OCI-LY1 (cell line): ENCODE measurements at regions not wholly inside any gene's neighbourhood (a gene's known extent, or its start where the extent isn't known, plus 50 kb on each side); places are given as distances from the start of the nearest gene placed in this dataset.

Experiments used
- H2AFZ ChIP-seq: fragments of 200-600 bp; sonication (generic), shearing (Covaris generic); 2 replicates; pipeline ENCODE4 v1.6.0; 2014; ENCODE audit warnings: antibody characterized with exemption, mild to moderate bottlenecking, low read length
- H3F3A ChIP-seq: fragments of 200-600 bp; sonication (generic), shearing (Covaris generic); 2 replicates; pipeline ENCODE4 v1.6.0; 2014; ENCODE audit warnings: mild to moderate bottlenecking, antibody characterized with exemption, low read length, moderate library complexity; ENCODE audit not compliant: insufficient read depth
- H3K27ac ChIP-seq: fragments of 200-600 bp; sonication (generic); 2 replicates; pipeline ENCODE4 v1.5.1; 2014; ENCODE audit warnings: low read length, mixed run types, mild to moderate bottlenecking, low read depth; ENCODE audit not compliant: poor library complexity, severe bottlenecking
- H3K27me3 ChIP-seq: fragments of 200-600 bp; sonication (generic); 2 replicates; pipeline ENCODE4 v1.6.0; 2014; ENCODE audit warnings: antibody characterized with exemption, mild to moderate bottlenecking, low read length, moderate library complexity; ENCODE audit not compliant: insufficient read depth
- H3K36me3 ChIP-seq: fragments of 200-600 bp; sonication (generic); 2 replicates; pipeline ENCODE4 v1.6.1; 2014; ENCODE audit warnings: mild to moderate bottlenecking, antibody characterized with exemption, low read length, moderate library complexity, mixed read lengths; ENCODE audit not compliant: insufficient read depth
- H3K4me1 ChIP-seq: fragments of 200-600 bp; sonication (generic); 2 replicates; pipeline ENCODE4 v1.5.1; 2014; ENCODE audit warnings: mild to moderate bottlenecking, low read length, moderate library complexity; ENCODE audit not compliant: insufficient read depth, severe bottlenecking
- H3K4me2 ChIP-seq: fragments of 200-600 bp; sonication (generic), shearing (Covaris generic); 2 replicates; pipeline ENCODE4 v1.6.1; 2014; ENCODE audit warnings: low read length
- H3K4me3 ChIP-seq: fragments of 200-600 bp; sonication (generic); 2 replicates; pipeline ENCODE4 v1.5.1; 2014; ENCODE audit warnings: low read length, low read depth, mild to moderate bottlenecking, mixed read lengths; ENCODE audit not compliant: poor library complexity, severe bottlenecking
- H3K79me2 ChIP-seq: fragments of 200-600 bp; shearing (Covaris generic); 2 replicates; pipeline ENCODE4 v1.6.1; 2016; ENCODE audit warnings: mixed run types, low read length, mixed read lengths; ENCODE audit not compliant: insufficient read depth
- H3K9ac ChIP-seq: fragments of 200-600 bp; sonication (generic), shearing (Covaris generic); 2 replicates; pipeline ENCODE4 v1.6.1; 2014; ENCODE audit warnings: mild to moderate bottlenecking, low read length, mixed read lengths
- H3K9me2 ChIP-seq: fragments of 200-600 bp; sonication (generic), shearing (Covaris generic); 2 replicates; pipeline ENCODE4 v1.6.1; 2014; ENCODE audit warnings: low read depth, mild to moderate bottlenecking, low read length, mixed read lengths
- H3K9me3 ChIP-seq: fragments of 200-600 bp; shearing (Covaris generic); 2 replicates; pipeline ENCODE4 v1.6.1; 2014; ENCODE audit warnings: low read length, mixed read lengths
- H4K20me1 ChIP-seq: fragments of 200-600 bp; sonication (generic), shearing (Covaris generic); 2 replicates; pipeline ENCODE4 v1.6.0; 2016; ENCODE audit warnings: mild to moderate bottlenecking, low read length; ENCODE audit not compliant: insufficient read depth
- CTCF ChIP-seq: fragments of 200-600 bp; sonication (generic), shearing (Covaris generic); IDR thresholded peaks from 2 replicates; pipeline ENCODE4 v1.5.1; 2017; ENCODE audit warnings: mild to moderate bottlenecking, antibody characterized with exemption, low read length, moderate library complexity, mixed read lengths
- EZH2 ChIP-seq: fragments of 200-600 bp; sonication (generic), shearing (Covaris generic); IDR thresholded peaks from 2 replicates; pipeline ENCODE4 v1.8.0; 2017; ENCODE audit warnings: borderline replicate concordance, mixed run types, mild to moderate bottlenecking, antibody characterized with exemption, low read length, moderate library complexity, mixed read lengths

GRCh38 chr3:69505770-69506407 lies 120.0 kb upstream of the FRMD4B start:
- no peaks in the 10 kb centered on the region for H3K4me1 ChIP-seq
- no peak overlapping the region for H3K4me2 ChIP-seq
- H3K4me3 ChIP-seq = no peak overlapping the region
- no peaks in the 10 kb centered on the region for H4K20me1 ChIP-seq
- H3K9me3 ChIP-seq = no peaks in the 10 kb centered on the region
- no peak overlapping the region for H3K27ac ChIP-seq
- no peaks in the 10 kb centered on the region for H3K9me2 ChIP-seq
- no peak for TF ChIP-seq EZH2
- no peaks in the 10 kb centered on the region for H3K27me3 ChIP-seq
- H2AFZ ChIP-seq = no peak overlapping the region
- no peaks in the 10 kb centered on the region for H3K36me3 ChIP-seq
- H3F3A ChIP-seq = no peaks in the 10 kb centered on the region
- no peaks in the 10 kb centered on the region for H3K79me2 ChIP-seq
- no peak overlapping the region for H3K9ac ChIP-seq

DNA sequence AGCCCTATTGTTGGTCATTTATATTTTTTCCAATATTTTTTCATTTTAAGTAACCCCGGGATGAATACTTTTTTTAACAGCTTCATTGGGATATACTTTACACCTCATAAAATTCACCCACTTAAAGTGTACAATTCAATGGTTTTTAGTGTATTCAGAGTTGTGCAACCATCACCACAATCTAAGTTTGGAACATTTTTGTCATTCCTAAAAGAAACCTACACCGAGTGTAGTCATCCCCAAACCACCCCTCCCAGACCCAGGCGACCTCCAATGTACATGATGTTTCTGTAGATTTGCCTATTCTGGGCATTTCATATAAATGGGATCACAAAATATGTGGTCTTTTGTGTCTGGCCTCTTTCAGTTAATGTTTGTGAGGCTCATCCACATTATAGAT lies 118.3 kb upstream of the FRMD4B start:
- Histone ChIP-seq H3K27ac (no peak overlapping the region), H4K20me1 (no peaks in the 10 kb centered on the region), H3K79me2 (no peaks in the 10 kb centered on the region), H3K9me2 (no peaks in the 10 kb centered on the region), H3F3A (no peaks in the 10 kb centered on the region), H3K9ac (no peak overlapping the region), H3K4me1 (no peaks in the 10 kb centered on the region), H3K4me3 (no peak overlapping the region), H2AFZ (no peak overlapping the region), H3K27me3 (no peaks in the 10 kb centered on the region), H3K4me2 (no peak overlapping the region), H3K9me3 (no peaks in the 10 kb centered on the region), H3K36me3 (no peaks in the 10 kb centered on the region)
- TF ChIP-seq EZH2 = no peak
- no peak for TF ChIP-seq CTCF

GRCh38 chr3:69500604-69501003 lies 114.7 kb upstream of the FRMD4B start:
- H3K36me3 ChIP-seq = no peaks in the 10 kb centered on the region

More at GRCh38 chr3:69500604-69501003, 114.7 kb upstream of the FRMD4B start:
- Histone ChIP-seq H4K20me1 (no peaks in the 10 kb centered on the region), H3K4me1 (no peaks in the 10 kb centered on the region), H3K9me3 (no peaks in the 10 kb centered on the region), H3K4me3 (no peak overlapping the region), H3K27me3 (no peaks in the 10 kb centered on the region), H3K9me2 (no peaks in the 10 kb centered on the region), H3K79me2 (no peaks in the 10 kb centered on the region), H3K9ac (no peak overlapping the region), H3K27ac (no peak overlapping the region), H3K4me2 (no peak overlapping the region), H3F3A (no peaks in the 10 kb centered on the region), H2AFZ (no peak overlapping the region)
- TF ChIP-seq EZH2 = no peak
- TF ChIP-seq CTCF = no peak
